Heart left ventricle (tissue), 13 donors: ENCODE measurements at regions not wholly inside any gene's neighbourhood (a gene's known extent, or its start where the extent isn't known, plus 50 kb on each side); places are given as distances from the start of the nearest gene placed in this dataset.

Experiments
- CTCF ChIP-seq, 12 donors: fragments of 200-600 bp; sonication (generic) in 4 of 12; IDR thresholded peaks; one replicate each; pipeline versions ENCODE4 v1.5.0 to v1.8.0; 2018 to 2022; ENCODE audit warnings: antibody characterized with exemption in 12 of 12, mild to moderate bottlenecking in 5 of 12
- POLR2A ChIP-seq, 2 donors: fragments of 450-650 bp; IDR thresholded peaks; one replicate each; pipeline ENCODE4 v1.6.1; 2017; ENCODE audit warnings: antibody characterized with exemption in 2 of 2, mild to moderate bottlenecking in 2 of 2, moderate library complexity in 2 of 2
- donor health status: ischemic (EF 13 %, LVEDD 7.1; RV severe dilation, severe dysfunction).
- donor health status: DM: no; HTN: yes; CAD: no.
- donor health status: DM: no; HTN: no; CAD: no.
- donor health status: ischemic (EF 25% LVEDD 6.9; RV normal size, moderate dysfunction).
- donor health status: ischemic (EF 25% LVEDD 5.7; RV mildly dilated, moderate dysfunction).
- donor health status: ischemic (EF 35%, LVEDD 5.7; RV mildly dilated, moderate dysfunction).
- donor health status: nonischemic (EF 11% LVEDD 7.7; RV severe dilation, severe dysfunction).
- donor health status: DM: yes; HTN: yes; CAD: no.
- donor health status: PGD.
- donor health status: ischemic (EF 29% LVEDD 5.4; RV normal size, mild dysfunction).
- donor health status: nonischemic (EF 23%, LVEDD 6.1; RV moderate dilation, normal function).

GRCh38 chr15:98035134-98035533, 74.6 kb downstream of the ARRDC4 start:
- no peak for TF ChIP-seq CTCF (IDR thresholded peaks at IDR 0.05)
- no peak for TF ChIP-seq POLR2A (IDR thresholded peaks at IDR 0.05)
